ENCODE measurements at regions not wholly inside any gene's neighbourhood (a gene's known extent, or its start where the extent isn't known, plus 50 kb on each side); places are given as distances from the start of the nearest gene placed in this dataset.

DNA sequence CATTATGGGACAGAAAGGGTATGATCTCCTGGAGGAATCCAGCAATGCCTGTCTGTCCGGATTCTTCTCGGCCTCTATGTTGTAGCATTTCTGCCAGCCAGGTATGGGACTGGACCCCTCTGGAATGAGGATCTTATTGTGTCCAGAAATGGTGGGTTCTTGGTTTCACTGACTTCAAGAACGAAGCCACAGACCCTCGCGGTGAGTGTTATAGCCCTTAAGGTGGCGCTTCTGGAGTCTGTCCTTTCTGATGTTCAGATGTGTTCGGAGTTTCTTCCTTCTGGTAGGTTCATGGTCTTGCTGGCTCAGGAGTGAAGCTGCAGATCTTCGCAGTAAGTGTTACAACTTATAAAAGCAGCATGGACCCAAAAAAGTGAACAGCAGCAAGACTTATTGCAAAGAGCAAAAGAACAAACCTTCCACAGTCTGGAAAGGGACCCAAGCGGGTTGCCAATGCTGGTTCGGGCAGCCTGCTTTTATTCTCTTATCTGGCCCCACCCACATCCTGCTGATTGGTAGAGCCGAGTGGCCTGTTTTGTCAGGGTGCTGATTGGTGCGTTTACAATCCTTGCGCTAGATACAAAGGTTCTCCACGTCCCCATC is 62.3 kb upstream of the IER3 start:
- no peak for DNase-seq (ENCODE audit: low read depth)

- no peak for DNase-seq (ENCODE audit: low read depth)
Observed at GRCh38 chr6:30804333-30804732, 60.0 kb upstream of the IER3 start.

- DNase-seq (ENCODE audit: low read depth): no peak
Observed at GRCh38 chr6:30802731-30803130, 58.4 kb upstream of the IER3 start.

DNA sequence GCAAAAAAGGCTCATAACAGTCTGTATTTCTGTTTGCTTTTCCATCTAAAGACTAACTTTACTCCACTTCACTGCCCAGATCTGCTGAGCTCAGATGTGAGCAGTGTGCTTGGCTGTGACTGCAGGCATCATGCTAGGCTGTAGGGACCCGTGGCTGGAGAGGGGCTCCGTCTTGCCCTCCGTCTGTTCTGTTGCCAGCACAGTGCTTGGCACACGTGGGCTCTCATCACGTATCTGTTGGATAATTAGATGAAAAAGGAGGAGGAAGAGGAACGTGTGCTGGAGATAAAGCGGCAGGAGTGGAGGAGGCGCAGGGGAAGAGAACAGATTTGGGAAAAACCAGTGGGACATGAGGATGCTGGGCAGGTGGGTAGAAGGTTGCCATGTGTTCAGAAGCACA is 57.6 kb upstream of the IER3 start:
- no peak for DNase-seq (ENCODE audit: low read depth)

DNA sequence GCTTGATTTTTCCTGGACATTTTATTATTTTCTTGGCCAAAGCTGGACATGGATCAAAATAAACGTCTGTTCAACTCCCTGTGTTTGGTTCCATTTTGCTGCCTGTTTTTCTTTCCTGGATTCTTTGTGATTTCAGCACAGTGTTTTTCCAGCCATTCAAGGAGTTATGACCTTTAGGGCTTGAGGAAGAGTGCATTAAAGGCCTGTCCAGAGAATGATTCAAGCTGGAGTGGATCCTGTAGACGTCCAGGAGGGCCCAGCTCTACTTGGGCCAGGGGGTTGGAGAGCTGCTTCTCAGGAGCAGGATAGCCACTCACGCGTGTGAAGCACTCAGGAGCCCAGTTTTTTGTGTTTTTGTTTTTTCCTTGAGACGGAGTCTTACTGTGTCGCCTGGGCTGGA is 56.5 kb upstream of the IER3 start:
- DNase-seq (ENCODE audit: low read depth): peak; percentile 45

DNA sequence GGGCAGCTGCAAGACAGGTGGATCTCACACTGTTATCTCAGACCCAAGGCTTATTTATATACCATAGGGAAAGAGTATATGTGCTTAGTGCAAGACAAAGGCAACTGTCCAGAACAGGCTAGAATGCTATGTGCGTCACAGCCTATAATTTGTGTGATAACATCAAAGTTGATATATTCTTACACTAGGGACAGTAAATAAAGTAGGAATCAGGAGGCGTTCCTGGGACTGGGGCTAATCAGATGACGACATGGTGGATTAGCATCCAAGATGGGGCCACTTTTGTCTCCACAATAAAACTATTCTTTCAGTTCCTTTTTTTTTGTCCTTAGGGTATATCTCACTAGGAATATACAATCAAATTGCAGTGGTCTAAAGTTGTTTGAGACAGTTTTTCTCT is 54.9 kb upstream of the IER3 start:
- DNase-seq (ENCODE audit: low read depth): peak; percentile 23

DNA sequence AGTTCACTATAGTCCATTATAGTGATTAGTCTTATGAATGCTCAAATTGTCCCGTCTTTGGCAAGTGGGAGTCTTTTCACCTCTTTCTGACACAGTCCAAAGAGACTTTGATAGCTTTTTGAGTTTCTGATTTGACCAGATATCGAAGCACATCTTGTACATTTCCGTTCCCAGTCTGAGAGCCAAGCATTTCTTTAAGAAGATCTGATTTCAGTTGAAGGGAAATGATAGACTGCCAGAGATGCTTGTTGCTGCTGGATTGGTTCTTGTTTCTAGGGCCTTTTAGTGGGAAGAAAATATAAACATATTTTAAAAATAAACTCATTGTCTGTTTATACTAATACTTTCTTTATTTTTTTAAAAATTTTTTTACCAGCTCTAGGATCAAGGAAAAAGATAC is 54.1 kb upstream of the IER3 start:
- no peak for DNase-seq (ENCODE audit: low read depth)

- no peak for DNase-seq (ENCODE audit: low read depth)
Observed at GRCh38 chr6:30795549-30796293, 51.4 kb upstream of the IER3 start.
